Activated CD4-positive, alpha-beta T cell treated with anti-CD3 and anti-CD28 coated beads, Interleukin-2, amount 10 ng/mL, durations not matched to agents 7 days and 5 days (primary cell): ENCODE measurements at regions not wholly inside any gene's neighbourhood (a gene's known extent, or its start where the extent isn't known, plus 50 kb on each side); places are given as distances from the start of the nearest gene placed in this dataset.

Experiments
- CTCF ChIA-PET: fragments of 350-600 bp; sonication (Branson Sonifier 250); formaldehyde crosslinking; loops from one replicate; lab custom pipeline; 2021; ENCODE audit warnings: antibody characterized with exemption; lab: Charles Lee
- POLR2A ChIA-PET: fragments of 350-600 bp; sonication (Branson Sonifier 250); formaldehyde crosslinking; loops from one replicate; lab custom pipeline; 2021; ENCODE audit warnings: antibody characterized with exemption; lab: Charles Lee
- DNase-seq: peaks from one replicate; pipeline ENCODE4 v3.0.0-alpha.2; 2020
- H3K27ac Mint-ChIP-seq: one replicate; pipeline ENCODE4 v1.8.0; 2021; ENCODE audit warnings: mild to moderate bottlenecking, moderate library complexity, mixed read lengths
- H3K27me3 Mint-ChIP-seq: one replicate; pipeline ENCODE4 v1.8.0; 2021; ENCODE audit warnings: mixed read lengths
- H3K36me3 Mint-ChIP-seq: one replicate; pipeline ENCODE4 v1.8.0; 2021; ENCODE audit warnings: low read depth, mixed read lengths
- H3K4me1 Mint-ChIP-seq: one replicate; pipeline ENCODE4 v1.8.0; 2021; ENCODE audit warnings: mixed read lengths
- H3K4me3 Mint-ChIP-seq: one replicate; pipeline ENCODE4 v1.8.0; 2021; ENCODE audit warnings: mild to moderate bottlenecking, moderate library complexity, mixed read lengths
- H3K9me3 Mint-ChIP-seq: one replicate; pipeline ENCODE4 v1.8.0; 2021; ENCODE audit warnings: mixed read lengths

DNA sequence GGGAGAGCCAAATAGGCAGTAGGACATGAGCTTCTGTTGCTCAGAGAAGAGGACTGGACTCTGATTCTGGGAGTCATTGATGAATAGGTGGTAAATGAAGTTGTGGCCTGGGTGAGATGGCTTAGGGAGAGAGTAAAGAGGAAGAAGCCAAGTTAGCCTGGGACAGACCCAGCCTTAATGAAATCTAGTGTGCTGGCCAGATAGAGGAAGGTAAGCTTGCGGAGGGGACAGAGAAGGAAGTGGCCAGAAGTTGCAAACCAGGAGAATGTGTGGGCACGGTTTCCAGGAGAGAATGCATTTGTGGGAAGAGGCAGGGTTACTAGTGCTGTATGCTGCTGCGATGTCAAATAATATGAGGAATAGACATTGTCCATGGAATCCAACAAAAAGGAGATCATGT is 83.3 kb upstream of the OLFM4 start:
- Mint-ChIP-seq H3K27me3 (no peaks in the 10 kb centered on the region), H3K4me1 (no peaks in the 10 kb centered on the region), H3K36me3 (no peaks in the 10 kb centered on the region), H3K27ac (no peak overlapping the region), H3K4me3 (no peak overlapping the region), H3K9me3 (no peaks in the 10 kb centered on the region)
- ChIA-PET CTCF (no interaction called here), POLR2A (no interaction called here)
- no peak for DNase-seq

DNA sequence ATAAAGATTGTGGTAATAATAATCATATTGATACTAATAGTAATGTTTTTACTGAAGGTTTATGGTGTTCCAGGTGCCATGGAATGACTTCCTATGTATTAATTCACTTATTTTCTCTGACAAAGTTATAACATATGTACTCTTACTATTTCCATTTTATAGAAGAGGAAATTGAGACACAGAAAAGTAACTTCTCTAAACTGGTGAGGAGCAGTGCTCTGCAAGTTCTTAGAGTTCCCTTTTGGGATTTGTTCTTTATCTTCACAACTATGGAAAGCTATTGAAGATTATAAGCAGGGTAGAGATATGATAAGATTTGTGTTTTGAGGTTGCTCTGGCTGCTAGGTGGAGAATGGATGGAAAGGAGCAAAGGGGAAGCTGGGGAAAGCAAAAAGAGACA is 83.9 kb upstream of the OLFM4 start:
- no peaks in the 10 kb centered on the region for H3K9me3 Mint-ChIP-seq
- ChIA-PET CTCF (no interaction called here), POLR2A (no interaction called here)

DNA sequence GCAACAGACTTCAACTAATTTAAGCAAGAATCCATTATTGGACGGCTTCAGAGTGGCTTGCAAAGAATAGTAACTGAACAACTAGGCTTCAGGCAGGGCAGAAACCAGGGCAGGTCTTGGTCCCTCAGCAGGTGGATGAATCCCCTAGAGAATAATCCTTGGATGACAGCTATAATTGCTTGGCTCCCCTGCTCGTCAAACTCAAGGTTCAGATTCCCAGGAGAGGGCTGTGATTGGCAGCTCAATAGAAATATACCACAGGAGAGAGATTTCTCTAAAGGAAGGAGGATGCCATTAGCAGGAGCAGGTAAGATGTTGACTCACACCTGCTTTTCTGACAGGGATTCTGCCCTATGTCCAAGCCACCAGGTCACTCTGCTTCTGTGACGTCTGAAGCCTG is 89.6 kb upstream of the PCDH8 start:
- Mint-ChIP-seq H3K27me3 (peaks cover 2% of the 10 kb centered on the region), H3K27ac (no peak overlapping the region), H3K36me3 (no peaks in the 10 kb centered on the region), H3K4me3 (no peak overlapping the region), H3K4me1 (no peaks in the 10 kb centered on the region), H3K9me3 (no peaks in the 10 kb centered on the region)
- DNase-seq, result no peak
- ChIA-PET POLR2A (no interaction called here), CTCF (no interaction called here)

More for the DNA sequence above, 83.9 kb upstream of the OLFM4 start:
- Mint-ChIP-seq H3K27me3 (peaks cover 2% of the 10 kb centered on the region), H3K36me3 (no peaks in the 10 kb centered on the region), H3K4me1 (no peaks in the 10 kb centered on the region), H3K27ac (no peak overlapping the region), H3K4me3 (no peak overlapping the region)
- DNase-seq, result no peak

DNA sequence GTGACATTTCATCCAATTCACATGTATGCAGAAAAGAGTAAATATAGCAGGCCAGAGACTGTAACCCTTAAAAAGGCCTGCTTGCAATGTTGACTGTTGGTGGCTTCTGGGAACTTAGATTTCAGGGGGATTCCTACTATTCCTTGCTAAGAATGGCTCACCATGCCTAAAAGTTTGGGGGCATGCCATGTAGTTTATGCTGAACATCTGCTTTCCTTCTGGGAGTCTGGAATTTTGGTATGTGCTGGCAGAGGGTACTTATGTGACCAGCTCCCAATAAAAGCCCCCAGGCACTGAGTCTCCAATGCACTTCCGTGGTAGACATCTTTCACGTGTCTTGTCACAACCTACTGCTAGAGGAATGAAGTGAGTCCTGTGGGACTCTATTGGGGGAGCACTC is 88.4 kb upstream of the PCDH8 start:
- ChIA-PET POLR2A (no interaction called here), CTCF (no interaction called here)
- H3K9me3 Mint-ChIP-seq, result no peaks in the 10 kb centered on the region
- H3K36me3 Mint-ChIP-seq, result no peaks in the 10 kb centered on the region
- no peak for DNase-seq
- no peak overlapping the region for H3K4me3 Mint-ChIP-seq
- peaks cover 2% of the 10 kb centered on the region for H3K27me3 Mint-ChIP-seq
- H3K27ac Mint-ChIP-seq, result no peak overlapping the region
- H3K4me1 Mint-ChIP-seq, result no peaks in the 10 kb centered on the region

DNA sequence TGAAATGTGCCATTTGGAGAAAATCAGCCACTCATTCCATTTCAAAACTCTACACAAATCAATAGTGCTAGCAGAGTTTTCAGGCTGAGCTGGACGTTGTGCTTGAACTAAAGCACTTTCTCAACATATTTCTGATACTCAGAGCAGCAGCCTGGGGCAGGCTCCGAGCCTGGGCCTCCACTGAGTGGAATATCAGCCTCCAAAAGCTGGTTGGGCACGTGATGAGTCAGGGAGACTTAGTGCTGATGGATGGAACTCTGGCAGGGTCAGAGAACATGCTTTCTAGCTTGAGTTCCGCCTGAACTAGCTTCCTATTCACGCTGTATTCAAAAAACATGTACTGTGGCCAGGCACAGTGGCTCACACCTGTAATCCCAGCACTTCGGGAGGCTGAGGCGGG is 85.8 kb upstream of the PCDH8 start:
- H3K4me1 Mint-ChIP-seq, result no peaks in the 10 kb centered on the region

DNA sequence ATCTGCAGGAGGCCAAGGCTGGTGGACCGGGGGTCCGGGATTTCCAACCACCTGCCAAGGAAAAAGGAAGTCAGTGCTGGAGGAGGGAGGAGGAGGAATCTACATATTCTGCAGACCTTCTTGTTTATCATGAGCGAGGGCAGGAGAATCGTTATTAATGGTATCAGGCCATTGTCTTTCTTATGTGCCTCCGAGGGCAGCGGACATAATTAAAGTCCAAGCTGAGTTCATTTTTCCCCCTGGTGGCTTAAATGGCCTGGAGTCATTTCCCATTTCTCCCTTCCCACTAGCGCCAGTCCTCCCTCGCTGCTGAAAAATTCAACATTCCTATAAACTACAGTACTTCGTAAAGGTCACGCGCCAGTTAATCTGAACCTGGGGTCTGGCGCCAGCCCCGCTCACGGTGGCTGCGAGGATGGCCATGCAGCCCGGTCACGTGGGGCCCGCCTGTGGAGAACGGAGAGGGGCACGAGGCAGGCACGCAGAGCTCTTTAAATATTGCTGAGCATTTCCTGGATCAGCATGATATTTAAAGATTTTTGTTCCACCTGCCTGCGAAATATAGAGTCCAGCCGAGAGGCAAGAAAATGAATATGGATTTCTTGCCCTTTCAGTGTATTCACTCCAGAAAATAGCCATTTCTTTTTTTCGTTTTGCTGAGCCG is 85.2 kb upstream of the PCDH8 start:
- Mint-ChIP-seq H3K27me3 (peaks cover 1% of the 10 kb centered on the region), H3K4me1 (no peaks in the 10 kb centered on the region), H3K36me3 (no peaks in the 10 kb centered on the region), H3K9me3 (no peaks in the 10 kb centered on the region), H3K4me3 (no peak overlapping the region), H3K27ac (no peak overlapping the region)
- CTCF ChIA-PET, result interaction anchor here (1.1 kb wide), 1 partner anchor 57 kb away, joined by 3 read pairs; no protein-coding TSS in a partner anchor
- POLR2A ChIA-PET, result no interaction called here
- DNase-seq, result no peak

More for the DNA sequence above, 85.8 kb upstream of the PCDH8 start:
- DNase-seq, result no peak
- H3K36me3 Mint-ChIP-seq, result no peaks in the 10 kb centered on the region
- CTCF ChIA-PET, result interaction anchor here (1.1 kb wide), 1 partner anchor 57 kb away, joined by 3 read pairs; no protein-coding TSS in a partner anchor
- POLR2A ChIA-PET, result no interaction called here
- no peaks in the 10 kb centered on the region for H3K9me3 Mint-ChIP-seq
- no peaks in the 10 kb centered on the region for H3K27me3 Mint-ChIP-seq
- H3K27ac Mint-ChIP-seq, result no peak overlapping the region
- H3K4me3 Mint-ChIP-seq, result no peak overlapping the region

DNA sequence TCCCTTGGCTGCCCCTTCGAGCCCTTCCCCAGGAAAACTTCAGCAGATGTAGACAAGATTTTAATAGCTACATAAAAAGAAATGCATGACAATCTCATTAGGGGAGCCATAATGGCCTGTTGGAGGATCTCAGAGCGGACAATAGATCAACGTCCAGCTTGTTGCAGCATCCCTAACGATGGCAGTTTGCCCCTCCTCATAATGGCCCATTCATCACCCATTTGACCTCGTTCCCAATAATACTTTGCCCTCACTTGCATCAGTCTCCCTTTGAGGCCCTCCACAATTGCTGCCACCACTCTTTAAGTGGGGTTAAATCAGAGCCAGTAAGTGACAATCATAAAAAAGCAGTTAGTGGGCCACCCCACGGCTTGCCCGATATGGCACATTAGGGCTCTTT is 84.7 kb upstream of the PCDH8 start:
- Mint-ChIP-seq H3K9me3 (no peaks in the 10 kb centered on the region), H3K4me1 (no peaks in the 10 kb centered on the region), H3K27ac (no peak overlapping the region), H3K27me3 (peaks cover 4% of the 10 kb centered on the region), H3K36me3 (no peaks in the 10 kb centered on the region), H3K4me3 (no peak overlapping the region)
- POLR2A ChIA-PET, result no interaction called here
- DNase-seq, result no peak
- CTCF ChIA-PET, result no interaction called here

DNA sequence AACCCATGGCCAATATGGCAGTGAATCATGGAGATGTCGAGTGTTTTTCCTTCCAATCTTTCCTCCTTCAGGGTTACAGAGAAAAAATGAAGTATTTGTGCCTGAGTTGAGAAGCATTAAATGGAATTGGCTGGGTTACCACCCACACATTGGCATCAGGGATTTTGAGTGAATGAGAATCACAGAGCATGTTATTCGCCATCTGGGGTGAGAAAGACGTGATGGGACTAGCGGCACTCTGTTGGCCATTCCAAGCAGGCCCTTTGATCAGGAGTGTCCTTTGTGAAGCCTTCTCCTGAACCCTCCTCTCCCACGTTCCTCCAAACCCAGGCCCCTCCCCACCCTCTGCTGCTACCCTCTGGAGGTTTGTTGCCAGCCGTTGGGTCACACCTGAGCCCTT is 84.2 kb upstream of the PCDH8 start:
- CTCF ChIA-PET, result no interaction called here
- POLR2A ChIA-PET, result no interaction called here
- Mint-ChIP-seq H3K36me3 (no peaks in the 10 kb centered on the region), H3K27me3 (peaks cover 4% of the 10 kb centered on the region), H3K27ac (no peak overlapping the region), H3K4me1 (no peaks in the 10 kb centered on the region), H3K4me3 (no peak overlapping the region), H3K9me3 (no peaks in the 10 kb centered on the region)
- DNase-seq, result no peak

DNA sequence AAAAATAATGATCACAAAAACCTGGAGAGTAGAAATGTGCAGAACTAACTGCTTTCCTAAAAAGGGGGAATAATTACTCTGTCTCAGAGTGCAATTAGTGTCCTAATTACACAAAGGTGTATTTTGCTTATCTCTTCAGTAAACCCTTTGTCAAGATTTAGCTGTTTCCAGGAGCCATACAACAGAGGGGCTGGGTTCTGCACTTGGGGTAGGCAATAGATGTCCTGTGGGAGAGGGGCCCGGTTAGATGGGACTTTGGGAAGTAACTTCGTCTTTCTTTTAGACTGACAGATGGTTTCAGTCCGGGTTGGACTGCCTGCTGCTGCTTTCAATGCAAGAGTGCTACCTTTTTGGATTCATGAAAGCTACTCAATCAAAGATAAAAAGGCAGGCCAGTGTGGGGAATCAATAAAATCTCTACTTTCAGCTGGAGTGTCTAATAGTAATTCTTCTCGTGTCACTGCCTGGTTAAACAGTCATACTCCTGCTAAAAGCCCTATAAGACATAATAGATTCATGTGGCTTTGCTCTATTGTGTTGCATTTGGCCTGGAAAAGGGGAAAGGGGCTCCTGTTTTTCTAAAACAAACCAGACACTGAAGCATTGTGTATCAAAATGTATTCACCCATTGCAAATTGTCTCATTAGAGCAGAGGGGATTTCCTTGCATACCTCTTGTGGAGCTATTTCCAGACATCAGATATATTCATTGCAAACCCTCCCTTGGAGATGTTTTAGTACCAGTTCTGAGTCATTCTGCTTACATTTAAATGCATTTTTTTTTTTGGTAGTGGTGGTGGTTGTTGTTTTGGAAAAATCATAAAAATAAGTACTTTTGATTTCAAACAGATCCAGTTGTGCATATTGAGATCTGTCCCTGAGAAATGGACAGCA is 83.3 kb upstream of the PCDH8 start:
- H3K4me3 Mint-ChIP-seq, result no peak overlapping the region
- POLR2A ChIA-PET, result no interaction called here
- H3K36me3 Mint-ChIP-seq, result no peaks in the 10 kb centered on the region
- H3K4me1 Mint-ChIP-seq, result no peaks in the 10 kb centered on the region
- H3K27ac Mint-ChIP-seq, result no peak overlapping the region
- CTCF ChIA-PET, result no interaction called here
- H3K27me3 Mint-ChIP-seq, result peaks cover 4% of the 10 kb centered on the region
- H3K9me3 Mint-ChIP-seq, result no peaks in the 10 kb centered on the region
- no peak for DNase-seq

DNA sequence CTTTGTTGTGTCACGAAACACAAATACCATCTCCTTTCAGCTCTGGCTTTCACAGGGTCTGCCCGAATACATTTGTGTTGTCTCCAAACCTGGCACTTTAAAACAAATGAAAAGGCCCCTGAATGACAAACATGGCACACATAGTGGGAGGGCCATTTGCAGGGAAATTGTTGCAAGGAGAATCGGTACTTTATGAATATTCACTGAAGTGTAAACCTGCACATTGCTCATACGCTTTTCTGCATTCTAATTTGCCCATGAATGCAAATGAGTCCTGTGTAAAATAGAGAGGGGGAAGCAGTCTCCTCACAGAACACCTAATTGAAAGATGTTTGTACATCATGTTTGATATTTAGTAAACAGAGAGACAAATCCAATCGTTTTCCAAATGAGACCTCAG is 82.7 kb upstream of the PCDH8 start:
- Mint-ChIP-seq H3K36me3 (no peaks in the 10 kb centered on the region), H3K27ac (no peak overlapping the region), H3K4me1 (no peaks in the 10 kb centered on the region), H3K4me3 (no peak overlapping the region), H3K9me3 (no peaks in the 10 kb centered on the region), H3K27me3 (peaks cover 4% of the 10 kb centered on the region)
- ChIA-PET CTCF (no interaction called here), POLR2A (no interaction called here)
- DNase-seq, result no peak

DNA sequence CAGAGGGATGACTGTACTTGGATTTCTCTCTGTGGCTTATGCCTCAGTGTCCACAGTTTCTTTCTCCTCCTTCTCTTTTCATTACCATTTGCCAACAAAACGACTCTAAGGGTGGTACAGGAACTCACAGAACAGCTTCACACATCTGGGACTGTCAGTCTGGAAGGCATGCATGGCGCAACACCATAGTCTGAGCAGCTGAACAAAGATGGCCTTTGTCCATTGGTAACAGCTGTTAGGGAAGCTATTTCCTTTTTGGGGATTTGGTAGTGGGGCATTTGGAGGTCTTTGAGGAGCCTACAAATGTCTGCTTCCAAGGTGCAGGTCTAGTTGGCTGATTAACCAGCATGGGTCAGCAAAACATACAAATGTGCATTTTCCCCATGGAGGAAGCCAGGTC is 81.4 kb upstream of the PCDH8 start:
- H3K27me3 Mint-ChIP-seq, result peaks cover 4% of the 10 kb centered on the region
- no peak overlapping the region for H3K27ac Mint-ChIP-seq
- no peaks in the 10 kb centered on the region for H3K4me1 Mint-ChIP-seq
- no peak for DNase-seq
- ChIA-PET CTCF (no interaction called here), POLR2A (no interaction called here)
- H3K4me3 Mint-ChIP-seq, result no peak overlapping the region
- H3K9me3 Mint-ChIP-seq, result no peaks in the 10 kb centered on the region
- H3K36me3 Mint-ChIP-seq, result no peaks in the 10 kb centered on the region

DNA sequence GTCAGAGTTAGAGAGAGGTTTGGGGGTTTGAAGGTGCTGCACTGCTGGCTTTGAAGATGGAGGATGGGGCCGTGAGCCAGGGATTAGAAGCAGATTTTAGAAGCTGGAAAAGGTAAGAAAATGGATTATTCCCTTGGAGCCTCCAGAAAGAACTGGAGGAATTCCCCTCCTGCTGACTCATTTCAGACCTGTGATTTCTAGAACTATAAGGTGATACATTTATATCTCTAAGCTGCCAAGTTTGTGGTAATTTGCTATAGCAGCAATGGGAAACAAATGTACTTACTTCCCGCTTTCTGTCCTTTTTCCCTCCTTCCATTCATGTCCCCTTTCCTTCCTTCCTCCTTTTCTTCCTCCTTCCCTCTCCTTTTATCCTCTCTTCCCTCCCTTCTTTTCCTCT is 78.5 kb upstream of the PCDH8 start:
- no peak overlapping the region for H3K27ac Mint-ChIP-seq
- no peaks in the 10 kb centered on the region for H3K4me1 Mint-ChIP-seq
- DNase-seq, result no peak
- ChIA-PET POLR2A (no interaction called here), CTCF (no interaction called here)
- H3K9me3 Mint-ChIP-seq, result no peaks in the 10 kb centered on the region
- no peak overlapping the region for H3K4me3 Mint-ChIP-seq
- H3K27me3 Mint-ChIP-seq, result peaks cover 4% of the 10 kb centered on the region
- H3K36me3 Mint-ChIP-seq, result no peaks in the 10 kb centered on the region

DNA sequence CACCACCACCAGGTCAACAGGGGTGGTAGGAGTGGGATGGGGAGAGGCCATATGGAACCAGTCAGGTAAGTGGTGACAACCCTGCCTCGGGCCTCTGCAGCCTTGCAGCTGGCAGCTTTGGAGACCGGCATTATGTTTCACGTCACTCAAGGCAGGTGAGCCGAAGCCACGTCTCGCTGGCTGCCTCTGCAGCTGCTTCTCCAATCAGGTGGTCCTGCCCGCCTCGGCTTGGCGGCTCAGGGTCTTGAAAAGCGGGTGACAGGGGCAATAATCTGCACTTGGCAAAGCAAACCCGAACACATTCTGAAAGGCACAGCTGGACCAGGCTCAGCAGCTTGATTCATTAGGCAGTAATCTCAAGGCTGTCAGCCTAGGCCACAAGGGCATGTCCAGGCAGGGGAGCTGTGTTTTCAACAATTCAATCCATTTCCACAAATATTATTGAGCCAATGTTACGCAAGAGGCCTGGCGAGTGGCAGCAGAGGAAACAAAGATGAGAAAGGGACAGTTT is 77.4 kb upstream of the PCDH8 start:
- ChIA-PET POLR2A (no interaction called here), CTCF (no interaction called here)
- Mint-ChIP-seq H3K4me1 (no peaks in the 10 kb centered on the region), H3K4me3 (no peak overlapping the region), H3K36me3 (no peaks in the 10 kb centered on the region), H3K27ac (no peak overlapping the region), H3K27me3 (peaks cover 4% of the 10 kb centered on the region), H3K9me3 (no peaks in the 10 kb centered on the region)
- no peak for DNase-seq
